Large intestine (tissue), 3 donors: ENCODE measurements at regions not wholly inside any gene's neighbourhood (a gene's known extent, or its start where the extent isn't known, plus 50 kb on each side); places are given as distances from the start of the nearest gene placed in this dataset.
"Not testable (repeated sequence)": the region's sequence is repeated elsewhere in the genome, so short reads cannot be mapped to it uniquely, and the experiment has no call there.

Source experiments
- DNase-seq, 2 donors: peaks; one replicate each; pipeline versions ENCODE4 v3.0.0 to v3.0.0-alpha.2; 2013
- H3K27ac ChIP-seq: one replicate; pipeline ENCODE4 v1.5.1; 2013; ENCODE audit warnings: low read length
- H3K27me3 ChIP-seq: 2 replicates; pipeline ENCODE4 v1.6.1; 2013; ENCODE audit warnings: low read length; ENCODE audit not compliant: control insufficient read depth, insufficient read depth
- H3K36me3 ChIP-seq: 2 replicates; pipeline ENCODE4 v1.6.1; 2013; ENCODE audit warnings: low read length; ENCODE audit not compliant: control insufficient read depth, insufficient read depth
- H3K4me1 ChIP-seq: one replicate; pipeline ENCODE4 v1.6.1; 2013; ENCODE audit warnings: low read length; ENCODE audit not compliant: control insufficient read depth, insufficient read depth
- H3K4me3 ChIP-seq: one replicate; pipeline ENCODE4 v1.5.1; 2013; ENCODE audit warnings: low read length
- H3K9me3 ChIP-seq: one replicate; pipeline ENCODE4 v1.6.1; 2013; ENCODE audit warnings: mild to moderate bottlenecking, low read depth, low read length, moderate library complexity; ENCODE audit not compliant: control insufficient read depth
- WGBS: methylation state at CpG from one replicate; pipeline ENCODE4 v1.1.5; 2013; ENCODE audit warnings: low lambda C conversion rate; ENCODE audit not compliant: insufficient coverage; 5-methylcytosine and 5-hydroxymethylcytosine counted together

GRCh38 chr17:63019138-63019873 is 53.3 kb downstream of the TANC2 start:
- Histone ChIP-seq H3K4me3 (no peak overlapping the region), H3K36me3 (no peaks in the 10 kb centered on the region), H3K27ac (no peak overlapping the region), H3K9me3 (no peaks in the 10 kb centered on the region), H3K4me1 (no peaks in the 10 kb centered on the region), H3K27me3 (no peaks in the 10 kb centered on the region)
- WGBS = 100% methylated on average over 3 of the region's 6 CpGs
- DNase-seq = no peak

- no peaks in the 10 kb centered on the region for H3K9me3 ChIP-seq
These were observed 56.5 kb downstream of the TANC2 start for GRCh38 chr17:63022567-63022966.

GRCh38 chr17:63023049-63023448 is 57.0 kb downstream of the TANC2 start:
- no peaks in the 10 kb centered on the region for H3K4me1 ChIP-seq

More at GRCh38 chr17:63022567-63022966, 56.5 kb downstream of the TANC2 start:
- Histone ChIP-seq H3K4me3 (no peak overlapping the region), H3K4me1 (no peaks in the 10 kb centered on the region), H3K36me3 (no peaks in the 10 kb centered on the region), H3K27ac (no peak overlapping the region), H3K27me3 (no peaks in the 10 kb centered on the region)
- WGBS = no CpG with 5 or more reads among the region's 1 CpG
- DNase-seq = no peak

GRCh38 chr17:63024201-63024600 is 58.2 kb downstream of the TANC2 start:
- no peaks in the 10 kb centered on the region for H3K9me3 ChIP-seq
- no peak overlapping the region for H3K4me3 ChIP-seq
- no peaks in the 10 kb centered on the region for H3K27me3 ChIP-seq
- no peak for DNase-seq
- H3K4me1 ChIP-seq = no peaks in the 10 kb centered on the region
- no CpG with 5 or more reads among the region's 4 CpGs for WGBS
- H3K27ac ChIP-seq = no peak overlapping the region
- H3K36me3 ChIP-seq = no peaks in the 10 kb centered on the region

More at GRCh38 chr17:63023049-63023448, 57.0 kb downstream of the TANC2 start:
- Histone ChIP-seq H3K36me3 (no peaks in the 10 kb centered on the region), H3K27ac (no peak overlapping the region), H3K9me3 (no peaks in the 10 kb centered on the region), H3K4me3 (no peak overlapping the region), H3K27me3 (no peaks in the 10 kb centered on the region)
- WGBS = no CpG with 5 or more reads among the region's 2 CpGs
- no peak for DNase-seq

- Histone ChIP-seq H3K36me3 (no peaks in the 10 kb centered on the region), H3K27me3 (no peaks in the 10 kb centered on the region), H3K9me3 (no peaks in the 10 kb centered on the region), H3K4me1 (no peaks in the 10 kb centered on the region), H3K27ac (no peak overlapping the region), H3K4me3 (no peak overlapping the region)
- no peak for DNase-seq
These were observed 58.7 kb downstream of the TANC2 start for GRCh38 chr17:63024716-63025115.

GRCh38 chr17:63025637-63026036 is 59.6 kb downstream of the TANC2 start:
- H3K27me3 ChIP-seq, H3K4me3 ChIP-seq, H3K4me1 ChIP-seq, DNase-seq, H3K9me3 ChIP-seq, H3K27ac ChIP-seq, H3K36me3 ChIP-seq: not testable (repeated sequence)
- WGBS = 100% methylated on average over 2 of the region's 4 CpGs

GRCh38 chr17:63029541-63029940 is 63.5 kb downstream of the TANC2 start:
- Histone ChIP-seq H3K9me3 (no peaks in the 10 kb centered on the region), H3K4me3 (no peak overlapping the region), H3K27ac (no peak overlapping the region), H3K4me1 (no peaks in the 10 kb centered on the region), H3K27me3 (no peaks in the 10 kb centered on the region), H3K36me3 (no peaks in the 10 kb centered on the region)
- no peak for DNase-seq

GRCh38 chr17:63032142-63032541 is 66.1 kb downstream of the TANC2 start:
- no peak overlapping the region for H3K27ac ChIP-seq
- no peaks in the 10 kb centered on the region for H3K4me1 ChIP-seq
- H3K9me3 ChIP-seq = no peaks in the 10 kb centered on the region
- H3K36me3 ChIP-seq = no peaks in the 10 kb centered on the region
- no peaks in the 10 kb centered on the region for H3K27me3 ChIP-seq
- WGBS = 100% methylated on average over 1 of the region's 2 CpGs
- H3K4me3 ChIP-seq = no peak overlapping the region
- peak in 1 of 2 donors; percentile 1 for DNase-seq

GRCh38 chr17:63033142-63033541 is 67.1 kb downstream of the TANC2 start:
- Histone ChIP-seq H3K27me3 (no peaks in the 10 kb centered on the region), H3K4me3 (no peak overlapping the region), H3K4me1 (no peaks in the 10 kb centered on the region), H3K27ac (no peak overlapping the region), H3K9me3 (no peaks in the 10 kb centered on the region), H3K36me3 (no peaks in the 10 kb centered on the region)
- 100% methylated on average over 1 of the region's 2 CpGs for WGBS
- DNase-seq = no peak

GRCh38 chr17:63035271-63035670 is 69.2 kb downstream of the TANC2 start:
- H3K36me3 ChIP-seq = no peaks in the 10 kb centered on the region
- H3K4me3 ChIP-seq = no peak overlapping the region
- no peaks in the 10 kb centered on the region for H3K27me3 ChIP-seq
- DNase-seq = no peak
- H3K4me1 ChIP-seq = peaks cover 2% of the 10 kb centered on the region
- no peak overlapping the region for H3K27ac ChIP-seq
- WGBS = 100% methylated on average over 4 of the region's 4 CpGs
- H3K9me3 ChIP-seq = no peaks in the 10 kb centered on the region

- Histone ChIP-seq H3K9me3 (no peaks in the 10 kb centered on the region), H3K4me3 (no peak overlapping the region), H3K36me3 (no peaks in the 10 kb centered on the region), H3K27ac (no peak overlapping the region), H3K27me3 (no peaks in the 10 kb centered on the region), H3K4me1 (peaks cover 3% of the 10 kb centered on the region)
- WGBS = 92% methylated on average over 2 of the region's 3 CpGs
- DNase-seq = no peak
These were observed 69.7 kb downstream of the TANC2 start for GRCh38 chr17:63035695-63036094.
